ENCODE measurements at regions not wholly inside any gene's neighbourhood (a gene's known extent, or its start where the extent isn't known, plus 50 kb on each side); places are given as distances from the start of the nearest gene placed in this dataset.

- TF ChIP-seq POLR2A (IDR thresholded peaks at IDR 0.05): no peak
- no peak for TF ChIP-seq CTCF (IDR thresholded peaks at IDR 0.05)
Observed at GRCh38 chr14:58805605-58806409, 168.0 kb downstream of the DACT1 start.
